ENCODE measurements at regions not wholly inside any gene's neighbourhood (a gene's known extent, or its start where the extent isn't known, plus 50 kb on each side); places are given as distances from the start of the nearest gene placed in this dataset.

DNA sequence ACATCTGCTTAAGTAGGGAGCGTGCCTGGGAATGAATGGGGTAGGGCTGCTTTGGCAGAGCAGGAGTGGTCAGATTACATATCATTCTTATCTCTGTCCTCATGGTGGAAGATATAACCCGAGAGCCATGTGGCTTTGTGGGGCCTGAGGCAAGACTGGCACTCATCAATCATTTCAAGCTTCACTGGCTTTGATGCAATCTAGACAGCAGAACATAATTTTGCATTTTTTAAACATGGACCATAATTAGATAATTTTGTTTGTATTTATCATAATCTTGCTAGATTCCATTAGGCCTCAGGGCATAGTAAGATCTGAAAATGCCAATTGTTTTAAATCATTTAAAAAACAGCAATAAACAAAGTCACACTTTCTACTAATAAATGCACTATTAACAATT lies 480.3 kb downstream of the NXPH1 start:
- Histone ChIP-seq H3K9me3 (ENCODE audit: low read length) (no peaks in the 10 kb centered on the region), H3K9me2 (ENCODE audit: insufficient read depth, low read length) (no peaks in the 10 kb centered on the region), H3K9ac (ENCODE audit: low read length) (no peak overlapping the region), H2AFZ (ENCODE audit: low read depth, low read length) (no peak overlapping the region), H3K27me3 (ENCODE audit: insufficient read depth, low read depth, low read length) (no peaks in the 10 kb centered on the region), H3K36me3 (ENCODE audit: insufficient read depth, low read length) (no peaks in the 10 kb centered on the region), H4K20me1 (ENCODE audit: insufficient read depth) (no peaks in the 10 kb centered on the region), H3K79me2 (replicated peaks; ENCODE audit: insufficient read depth, low read length) (no peaks in the 10 kb centered on the region), H3F3A (ENCODE audit: insufficient read depth, low read length, poor library complexity, severe bottlenecking) (no peaks in the 10 kb centered on the region), H3K4me2 (ENCODE audit: low read length) (no peak overlapping the region), H3K4me3 (ENCODE audit: low read length) (no peak overlapping the region), H3K27ac (ENCODE audit: low read length) (no peak overlapping the region)
- TF ChIP-seq MXI1 (conservative IDR thresholded peaks at IDR 0.05; ENCODE audit: poor library complexity, severe bottlenecking) (no peak), POLR2AphosphoS5 (IDR thresholded peaks at IDR 0.05) (no peak), EZH2 (IDR thresholded peaks at IDR 0.05; ENCODE audit: borderline replicate concordance, insufficient read depth, low read length, poor library complexity, severe bottlenecking) (no peak), SMC3 (conservative IDR thresholded peaks at IDR 0.05; ENCODE audit: poor library complexity) (no peak), RAD21 (conservative IDR thresholded peaks at IDR 0.05) (no peak), TAF1 (IDR thresholded peaks at IDR 0.05; ENCODE audit: low read depth) (no peak), REST (IDR thresholded peaks at IDR 0.05; ENCODE audit: borderline replicate concordance) (no peak), EP300 (conservative IDR thresholded peaks at IDR 0.05; ENCODE audit: poor library complexity, severe bottlenecking) (no peak)
- TF ChIP-seq, protein P1, sequence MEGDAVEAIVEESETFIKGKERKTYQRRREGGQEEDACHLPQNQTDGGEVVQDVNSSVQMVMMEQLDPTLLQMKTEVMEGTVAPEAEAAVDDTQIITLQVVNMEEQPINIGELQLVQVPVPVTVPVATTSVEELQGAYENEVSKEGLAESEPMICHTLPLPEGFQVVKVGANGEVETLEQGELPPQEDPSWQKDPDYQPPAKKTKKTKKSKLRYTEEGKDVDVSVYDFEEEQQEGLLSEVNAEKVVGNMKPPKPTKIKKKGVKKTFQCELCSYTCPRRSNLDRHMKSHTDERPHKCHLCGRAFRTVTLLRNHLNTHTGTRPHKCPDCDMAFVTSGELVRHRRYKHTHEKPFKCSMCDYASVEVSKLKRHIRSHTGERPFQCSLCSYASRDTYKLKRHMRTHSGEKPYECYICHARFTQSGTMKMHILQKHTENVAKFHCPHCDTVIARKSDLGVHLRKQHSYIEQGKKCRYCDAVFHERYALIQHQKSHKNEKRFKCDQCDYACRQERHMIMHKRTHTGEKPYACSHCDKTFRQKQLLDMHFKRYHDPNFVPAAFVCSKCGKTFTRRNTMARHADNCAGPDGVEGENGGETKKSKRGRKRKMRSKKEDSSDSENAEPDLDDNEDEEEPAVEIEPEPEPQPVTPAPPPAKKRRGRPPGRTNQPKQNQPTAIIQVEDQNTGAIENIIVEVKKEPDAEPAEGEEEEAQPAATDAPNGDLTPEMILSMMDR (IDR thresholded peaks at IDR 0.05; ENCODE audit: poor library complexity, severe bottlenecking) = no peak

DNA sequence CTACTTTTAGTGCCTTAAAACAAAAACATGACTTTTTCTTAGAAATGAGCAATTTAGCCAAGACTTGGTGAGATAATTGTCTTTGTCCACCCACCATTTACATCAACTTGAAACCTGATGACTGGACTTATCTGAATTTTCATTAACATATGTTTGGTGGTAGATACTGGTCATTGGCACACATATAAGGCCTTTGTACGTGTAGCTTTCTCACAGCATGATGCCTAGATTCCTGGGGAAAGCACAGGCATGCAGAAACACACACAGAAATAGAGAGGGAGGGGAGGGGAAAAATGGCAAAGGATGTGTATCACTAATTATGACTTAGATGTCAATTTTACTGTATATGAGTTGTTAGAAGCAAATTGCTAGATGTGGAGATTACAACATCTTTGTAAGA lies 488.4 kb downstream of the NXPH1 start:
- H3K27ac ChIP-seq (ENCODE audit: low read length) = no peak overlapping the region
- no peaks in the 10 kb centered on the region for H3K79me2 ChIP-seq (replicated peaks; ENCODE audit: insufficient read depth, low read length)
- no peaks in the 10 kb centered on the region for H3K9me2 ChIP-seq (ENCODE audit: insufficient read depth, low read length)
- no peaks in the 10 kb centered on the region for H3K36me3 ChIP-seq (ENCODE audit: insufficient read depth, low read length)
- no peak overlapping the region for H3K9ac ChIP-seq (ENCODE audit: low read length)
- TF ChIP-seq SMC3 (conservative IDR thresholded peaks at IDR 0.05; ENCODE audit: poor library complexity) = no peak
- no peak for TF ChIP-seq EZH2 (IDR thresholded peaks at IDR 0.05; ENCODE audit: borderline replicate concordance, insufficient read depth, low read length, poor library complexity, severe bottlenecking)
- TF ChIP-seq, protein P1 (IDR thresholded peaks at IDR 0.05; ENCODE audit: poor library complexity, severe bottlenecking) = no peak
- no peak for TF ChIP-seq MXI1 (conservative IDR thresholded peaks at IDR 0.05; ENCODE audit: poor library complexity, severe bottlenecking)
- TF ChIP-seq REST (IDR thresholded peaks at IDR 0.05; ENCODE audit: borderline replicate concordance) = no peak
- TF ChIP-seq POLR2AphosphoS5 (IDR thresholded peaks at IDR 0.05) = no peak
- no peak for TF ChIP-seq RAD21 (conservative IDR thresholded peaks at IDR 0.05)
- no peak for TF ChIP-seq TAF1 (IDR thresholded peaks at IDR 0.05; ENCODE audit: low read depth)
- TF ChIP-seq EP300 (conservative IDR thresholded peaks at IDR 0.05; ENCODE audit: poor library complexity, severe bottlenecking) = no peak
- no peaks in the 10 kb centered on the region for H3K27me3 ChIP-seq (ENCODE audit: insufficient read depth, low read depth, low read length)
- no peaks in the 10 kb centered on the region for H3F3A ChIP-seq (ENCODE audit: insufficient read depth, low read length, poor library complexity, severe bottlenecking)
- H2AFZ ChIP-seq (ENCODE audit: low read depth, low read length) = no peak overlapping the region
- H3K4me2 ChIP-seq (ENCODE audit: low read length) = no peak overlapping the region
- H4K20me1 ChIP-seq (ENCODE audit: insufficient read depth) = no peaks in the 10 kb centered on the region
- no peak overlapping the region for H3K4me3 ChIP-seq (ENCODE audit: low read length)
- H3K9me3 ChIP-seq (ENCODE audit: low read length) = no peaks in the 10 kb centered on the region

Measured in neural cell (in vitro differentiated cells).